GM18867 (cell line): ENCODE measurements at regions not wholly inside any gene's neighbourhood (a gene's known extent, or its start where the extent isn't known, plus 50 kb on each side); places are given as distances from the start of the nearest gene placed in this dataset.
A peak's percentile ranks its signal among the peaks of the same experiment; 100 is the strongest.

Experiments used
- ATAC-seq: cut with Tn5 transposase; IDR thresholded peaks from one replicate; pipeline ENCODE4 v1.9.1; 2021; ENCODE audit warnings: mild to moderate bottlenecking, moderate library complexity; ENCODE audit not compliant: unreplicated experiment

DNA sequence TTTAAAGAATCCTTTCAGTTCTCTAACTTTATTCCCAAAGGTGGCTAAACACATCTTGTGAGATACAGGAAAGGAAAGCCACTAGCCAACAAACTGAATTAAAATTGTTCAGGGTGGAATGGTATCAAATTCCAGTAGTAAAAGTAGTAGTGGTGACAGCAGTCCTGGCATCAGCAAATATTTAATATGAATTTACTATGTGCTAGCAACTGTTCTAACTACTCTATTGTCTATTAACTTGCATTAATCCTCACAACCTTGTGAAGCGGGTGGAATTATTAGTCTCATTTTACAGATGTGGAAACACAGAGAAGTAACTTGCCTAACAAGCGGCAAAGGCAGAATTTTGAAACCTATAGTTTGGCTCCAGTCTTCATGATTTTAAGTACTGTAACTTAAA, 130.1 kb downstream of the KLF12 start:
- no peak for ATAC-seq

DNA sequence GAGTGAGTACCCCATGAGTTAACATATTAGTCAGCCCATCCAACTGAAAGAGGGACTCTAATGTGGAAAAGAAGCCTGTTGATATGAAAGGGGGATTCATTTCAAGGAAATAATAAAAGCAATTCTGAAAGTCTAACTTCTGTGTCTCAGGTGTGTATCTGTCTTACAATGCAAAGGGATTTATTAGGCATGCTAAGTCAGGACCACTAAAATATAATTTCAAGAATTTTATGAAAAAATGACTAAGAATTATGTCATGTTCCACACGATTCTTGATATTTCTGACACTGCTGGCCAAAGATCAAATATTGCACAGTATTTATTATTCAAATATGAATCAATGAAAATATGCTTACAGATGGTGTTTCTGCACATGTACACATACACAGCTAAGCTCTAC, 130.8 kb downstream of the KLF12 start:
- ATAC-seq = no peak

DNA sequence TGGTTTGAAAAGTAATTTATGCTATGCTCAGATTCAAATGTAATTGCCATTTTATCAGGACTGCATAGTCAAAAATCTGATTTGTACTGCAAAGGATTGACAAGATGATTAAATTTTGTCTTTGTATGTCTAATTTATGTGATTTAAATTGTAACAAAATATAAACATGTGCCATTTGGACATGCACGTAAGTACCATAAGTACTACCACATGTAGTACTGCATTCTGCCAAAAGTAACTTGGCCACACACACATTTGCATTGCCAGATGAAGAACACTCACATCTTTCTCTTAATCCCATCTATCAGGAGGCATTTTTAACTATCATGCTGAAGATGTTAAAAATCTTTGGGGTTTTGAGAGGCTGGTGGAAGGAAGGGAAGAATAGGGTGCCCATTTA, 133.3 kb downstream of the KLF12 start:
- ATAC-seq = no peak

DNA sequence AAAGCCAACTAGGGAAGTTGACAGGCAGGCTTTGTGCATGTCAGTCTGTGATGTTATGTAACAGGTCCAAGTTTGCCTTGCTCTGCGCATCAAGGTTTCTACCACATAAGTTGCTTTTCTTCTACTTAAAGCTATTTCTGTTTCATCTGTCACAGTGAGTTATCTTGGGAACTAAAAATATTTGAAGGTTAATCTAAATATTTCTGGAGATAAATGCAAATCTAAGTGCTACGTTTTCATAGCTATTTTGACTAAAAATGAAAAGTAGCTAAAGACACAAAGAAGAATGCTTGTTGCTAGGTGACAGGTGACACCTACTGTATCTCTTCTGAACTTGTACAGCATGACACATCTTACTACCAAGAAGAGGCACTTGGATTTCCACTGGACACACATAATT, 135.6 kb downstream of the KLF12 start:
- peak; percentile 87 for ATAC-seq

DNA sequence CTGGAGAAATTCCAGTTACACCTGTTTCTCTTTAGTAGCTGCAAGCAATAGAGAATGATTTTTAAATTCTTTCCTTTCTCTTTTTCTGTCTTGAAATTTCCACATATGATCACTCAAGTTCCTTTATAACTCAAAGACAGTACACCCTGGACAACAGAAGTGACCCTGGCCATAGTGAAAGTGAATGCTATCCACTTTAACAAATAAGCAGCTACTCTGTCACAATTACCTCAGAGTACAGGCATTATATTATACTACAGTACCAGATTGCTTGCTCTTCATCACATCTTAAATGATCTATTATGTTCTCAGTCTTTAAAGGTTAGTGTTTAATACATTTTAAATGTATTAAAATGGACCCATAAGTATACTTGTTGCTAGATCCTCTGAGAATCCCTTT, 136.2 kb downstream of the KLF12 start:
- no peak for ATAC-seq

GRCh38 chr13:73996569-73996968, 137.6 kb downstream of the KLF12 start:
- ATAC-seq = no peak

- no peak for ATAC-seq
These were observed 138.5 kb downstream of the KLF12 start for GRCh38 chr13:73995736-73996135.

DNA sequence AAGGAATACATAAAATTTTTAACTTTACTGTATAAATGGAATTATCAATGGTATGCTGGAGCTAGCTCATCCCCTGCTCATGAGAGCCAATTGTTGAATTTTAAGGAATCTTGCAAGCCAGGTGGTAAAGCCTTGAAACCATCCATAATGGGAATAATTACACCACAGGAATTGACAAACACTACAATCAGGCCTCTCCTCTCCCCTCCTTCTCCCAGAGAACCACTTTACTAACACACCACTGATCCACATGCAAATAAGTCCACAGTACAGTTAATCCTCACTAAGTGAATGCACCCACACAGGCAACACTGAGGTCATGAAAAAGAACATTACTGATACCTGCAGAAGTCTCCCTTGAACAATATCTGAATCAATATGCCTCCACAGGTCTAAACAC, 140.5 kb downstream of the KLF12 start:
- ATAC-seq = no peak

- peak; percentile 46 for ATAC-seq
These were observed 142.3 kb downstream of the KLF12 start for GRCh38 chr13:73991884-73992283.

- ATAC-seq = peak; percentile 77
These were observed 142.8 kb downstream of the KLF12 start for GRCh38 chr13:73991384-73991783.

DNA sequence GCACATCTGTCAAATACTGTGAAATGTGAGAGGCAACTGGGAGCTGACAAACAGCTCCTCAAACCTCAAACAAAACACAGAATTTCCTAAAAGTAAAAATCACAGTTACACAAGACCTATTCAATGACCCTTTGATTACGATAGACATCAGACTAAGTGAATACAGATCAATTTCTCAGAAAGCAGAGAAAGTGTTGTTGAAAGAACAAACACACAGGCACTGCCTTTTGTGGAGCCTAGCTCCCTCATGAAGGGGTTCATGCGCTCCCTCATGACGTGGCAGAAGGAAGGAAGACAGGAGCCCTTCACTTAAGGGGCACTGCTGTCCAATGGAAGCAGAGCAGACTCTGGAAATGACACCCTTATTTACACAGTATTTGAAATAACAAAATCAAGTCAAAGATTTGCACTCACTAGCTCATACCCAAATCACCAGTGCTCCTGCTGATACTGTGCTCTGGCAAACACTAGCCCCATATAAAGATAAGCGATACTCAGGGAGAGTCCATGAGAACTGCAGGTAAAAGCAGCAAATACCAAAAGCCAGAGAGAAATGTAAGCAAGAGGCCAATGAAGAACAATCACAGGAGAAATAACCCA, 144.9 kb downstream of the KLF12 start:
- ATAC-seq = no peak

- no peak for ATAC-seq
These were observed 145.7 kb downstream of the KLF12 start for GRCh38 chr13:73988461-73988860.

DNA sequence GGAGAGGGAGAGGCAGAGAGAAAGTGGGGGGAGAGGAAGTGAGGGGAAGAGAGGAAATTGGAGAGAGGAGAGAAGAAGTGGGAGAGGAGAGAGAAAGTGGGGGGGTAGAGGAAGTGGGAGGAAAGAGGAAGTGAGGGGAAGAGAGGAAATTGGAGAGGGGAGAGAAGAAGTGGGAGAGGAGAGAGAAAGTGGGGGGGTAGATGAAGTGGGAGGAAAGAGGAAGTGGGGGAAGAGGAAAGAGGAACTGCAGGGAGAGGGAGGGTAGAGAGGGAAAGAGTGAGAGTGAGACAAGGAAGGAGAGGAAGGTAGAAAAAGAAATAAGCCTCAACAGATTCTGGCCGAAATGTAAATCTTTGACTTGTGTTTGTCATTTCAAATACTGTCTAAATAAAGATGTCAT, 146.6 kb downstream of the KLF12 start:
- ATAC-seq = no peak

- ATAC-seq = no peak
These were observed 148.4 kb downstream of the KLF12 start for GRCh38 chr13:73985783-73986182.

GRCh38 chr13:73984949-73985691, 149.1 kb downstream of the KLF12 start:
- no peak for ATAC-seq

DNA sequence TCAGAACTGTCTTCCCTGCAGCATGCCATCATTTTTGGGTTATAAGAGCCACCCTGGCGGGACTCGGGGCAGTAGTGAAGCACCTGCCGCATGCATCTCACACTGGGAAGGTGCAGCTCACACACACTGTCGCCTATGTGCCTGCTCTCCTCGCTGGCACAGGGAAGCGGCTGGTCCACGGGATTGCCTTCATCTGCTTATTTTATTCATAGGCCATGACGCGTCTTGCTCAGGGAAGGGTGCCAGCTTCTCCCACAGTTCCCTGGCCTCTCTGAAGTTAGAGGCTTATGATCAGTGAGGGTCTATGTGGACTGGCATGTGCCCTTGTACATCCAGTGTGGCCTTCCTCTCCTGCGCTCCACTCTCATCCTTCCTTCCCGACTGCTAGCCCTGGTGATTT, 150.0 kb downstream of the KLF12 start:
- ATAC-seq = no peak

GRCh38 chr13:73983109-73983508, 151.1 kb downstream of the KLF12 start:
- ATAC-seq = no peak

GRCh38 chr13:73981595-73981994, 152.6 kb downstream of the KLF12 start:
- ATAC-seq = no peak

DNA sequence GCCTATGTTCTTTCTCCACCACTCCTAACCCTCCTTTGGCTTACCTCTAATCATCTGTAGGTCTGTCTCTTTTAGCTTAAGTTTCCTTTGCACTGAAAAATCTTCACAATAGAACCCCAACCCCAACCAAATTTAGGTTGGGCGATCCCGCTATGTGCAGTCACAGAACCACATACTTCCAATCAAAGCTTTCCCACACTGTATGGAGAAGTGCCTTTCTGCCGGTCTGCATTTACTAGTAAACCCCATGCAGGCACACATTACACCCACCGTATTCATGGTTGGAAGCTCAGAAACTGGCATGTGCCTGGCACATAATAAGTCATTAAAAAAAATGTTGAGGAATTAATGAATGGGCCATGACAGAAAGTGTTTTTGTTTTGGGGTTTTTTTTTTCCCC, 158.4 kb downstream of the KLF12 start:
- no peak for ATAC-seq

DNA sequence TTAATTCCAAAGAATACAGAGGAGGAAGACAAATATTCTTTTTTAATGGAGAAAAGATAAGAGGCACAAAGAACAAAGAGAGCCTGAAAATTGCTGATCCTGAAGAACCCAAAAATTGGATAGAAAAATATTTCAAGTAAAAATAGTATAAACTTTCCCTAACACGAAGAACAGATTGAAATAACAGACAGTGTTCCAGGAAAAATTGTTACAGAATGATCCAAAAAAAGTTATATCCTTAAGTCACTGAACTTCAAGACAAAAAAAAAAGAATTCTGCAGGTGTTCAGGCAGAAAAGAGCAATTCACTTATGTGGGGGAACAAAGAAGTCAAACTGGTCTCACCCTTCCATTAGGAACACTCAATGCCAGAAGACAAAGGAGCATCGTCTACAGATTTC, 160.2 kb downstream of the KLF12 start:
- no peak for ATAC-seq

GRCh38 chr13:73973156-73973555, 161.0 kb downstream of the KLF12 start:
- ATAC-seq = no peak

DNA sequence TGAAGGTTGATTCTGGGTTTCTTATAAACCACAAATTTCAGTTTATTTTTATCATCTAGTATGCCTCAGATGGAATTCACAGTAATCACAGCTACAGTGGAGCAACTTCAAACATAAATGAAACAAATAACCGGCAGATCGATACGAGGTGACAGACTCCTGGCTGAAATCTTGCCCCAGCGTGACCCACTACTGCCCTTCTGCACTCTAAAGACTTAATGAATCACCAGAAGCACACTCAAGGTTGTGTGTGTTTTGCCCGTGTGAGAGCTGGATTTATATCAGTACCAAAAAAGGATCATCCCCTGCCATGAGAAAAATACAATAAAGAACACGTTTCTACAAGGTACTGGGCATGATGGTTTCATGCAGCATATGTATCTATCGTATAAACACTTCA, 161.7 kb downstream of the KLF12 start:
- no peak for ATAC-seq

GRCh38 chr13:73971481-73971880, 162.7 kb downstream of the KLF12 start:
- ATAC-seq = no peak
